Vagina (tissue), 2 donors: ENCODE measurements at regions not wholly inside any gene's neighbourhood (a gene's known extent, or its start where the extent isn't known, plus 50 kb on each side); places are given as distances from the start of the nearest gene placed in this dataset.

Experiments
- DNase-seq, 2 donors: peaks; one replicate each; pipeline ENCODE4 v3.0.0-alpha.2; 2017; ENCODE audit errors: extremely low spot score in 2 of 2
- H3K27ac ChIP-seq: fragments of 200-600 bp; sonication (generic); one replicate; pipeline ENCODE4 v1.5.1; 2019
- H3K27me3 ChIP-seq: fragments of 200-600 bp; sonication (generic); one replicate; pipeline ENCODE4 v1.5.1; 2019
- H3K36me3 ChIP-seq, 2 donors: fragments of 200-600 bp; sonication (generic); one replicate each; pipeline ENCODE4 v1.5.1; 2017 to 2019
- H3K4me1 ChIP-seq: fragments of 200-600 bp; sonication (generic); one replicate; pipeline ENCODE4 v1.5.1; 2019
- H3K4me3 ChIP-seq, 2 donors: fragments of 200-600 bp; sonication (generic); 1 replicate in 1 of 2; 2 replicates in 1 of 2; pipeline ENCODE4 v1.5.1; 2016 to 2019
- H3K9me3 ChIP-seq: fragments of 200-600 bp; sonication (generic); one replicate; pipeline ENCODE4 v1.5.1; 2019
- CTCF ChIP-seq, 3 experiments: fragments of 450-650 bp in 2 of 3; fragments of 200-600 bp in 1 of 3; sonication (generic) in 1 of 3; IDR thresholded peaks; one replicate each; pipeline ENCODE4 v1.5.1; 2017 to 2019; ENCODE audit warnings: antibody characterized with exemption in 3 of 3, mild to moderate bottlenecking in 2 of 3, moderate library complexity in 2 of 3
- POLR2A ChIP-seq, 2 donors: fragments of 450-650 bp; IDR thresholded peaks; one replicate each; pipeline ENCODE4 v1.6.1; 2017; ENCODE audit warnings: antibody characterized with exemption in 2 of 2, mild to moderate bottlenecking in 2 of 2, moderate library complexity in 2 of 2
- POLR2AphosphoS5 ChIP-seq, 2 donors: sonication (generic); formaldehyde crosslinking; IDR thresholded peaks; one replicate each; pipeline ENCODE4 v1.9.0; 2017; ENCODE audit warnings: antibody characterized with exemption in 2 of 2, mild to moderate bottlenecking in 2 of 2, low read depth in 1 of 2; ENCODE audit not compliant: insufficient read depth in 1 of 2
- intact Hi-C: fragments of 100-400 bp; cut with DNase I; formaldehyde crosslinking; loops from one replicate; pipeline ENCODE4 v1.15.1; 2023

GRCh38 chr15:95287720-95288103 is 1042.8 kb upstream of the NR2F2 start:
- Histone ChIP-seq H3K36me3 (no peaks in the 10 kb centered on the region), H3K4me1 (peaks cover 11% of the 10 kb centered on the region), H3K27ac (peak overlapping the region; percentile 55), H3K4me3 (no peak overlapping the region), H3K9me3 (no peaks in the 10 kb centered on the region), H3K27me3 (no peaks in the 10 kb centered on the region)
- intact Hi-C loops = loop anchor here (10.0 kb wide), 1 partner anchor 157 kb away; no protein-coding TSS in a partner anchor
- DNase-seq = no peak
- TF ChIP-seq POLR2AphosphoS5 (IDR thresholded peaks at IDR 0.05; ENCODE audit: insufficient read depth in 1 of 2, low read depth in 1 of 2) = no peak
- no peak for TF ChIP-seq POLR2A (IDR thresholded peaks at IDR 0.05)
- no peak for TF ChIP-seq CTCF (IDR thresholded peaks at IDR 0.05)

- no peaks in the 10 kb centered on the region for H3K9me3 ChIP-seq
- H3K27me3 ChIP-seq = no peaks in the 10 kb centered on the region
- H3K4me3 ChIP-seq = no peak overlapping the region
- intact Hi-C loops = loop anchor here (10.0 kb wide), 1 partner anchor 156 kb away; no protein-coding TSS in a partner anchor
- no peaks in the 10 kb centered on the region for H3K36me3 ChIP-seq
- H3K27ac ChIP-seq = no peak overlapping the region
- TF ChIP-seq POLR2A (IDR thresholded peaks at IDR 0.05) (no peak), POLR2AphosphoS5 (IDR thresholded peaks at IDR 0.05; ENCODE audit: insufficient read depth in 1 of 2, low read depth in 1 of 2) (no peak), CTCF (IDR thresholded peaks at IDR 0.05) (no peak)
- peaks cover 18% of the 10 kb centered on the region for H3K4me1 ChIP-seq
- no peak for DNase-seq
These were observed 1041.9 kb upstream of the NR2F2 start for GRCh38 chr15:95288626-95289025.

- intact Hi-C loops = no loop called here
- H3K9me3 ChIP-seq = no peaks in the 10 kb centered on the region
- H3K27me3 ChIP-seq = no peaks in the 10 kb centered on the region
- TF ChIP-seq POLR2A (IDR thresholded peaks at IDR 0.05) = no peak
- no peak for TF ChIP-seq POLR2AphosphoS5 (IDR thresholded peaks at IDR 0.05; ENCODE audit: insufficient read depth in 1 of 2, low read depth in 1 of 2)
- TF ChIP-seq CTCF (IDR thresholded peaks at IDR 0.05) = no peak
- H3K4me3 ChIP-seq = no peak overlapping the region
- no peak for DNase-seq
- H3K4me1 ChIP-seq = peaks cover 8% of the 10 kb centered on the region
- H3K36me3 ChIP-seq = no peaks in the 10 kb centered on the region
- peak overlapping the region; percentile 30 for H3K27ac ChIP-seq
These were observed 1040.1 kb upstream of the NR2F2 start for GRCh38 chr15:95290176-95290974.

GRCh38 chr15:95291898-95292472 is 1038.5 kb upstream of the NR2F2 start:
- TF ChIP-seq POLR2AphosphoS5 (IDR thresholded peaks at IDR 0.05; ENCODE audit: insufficient read depth in 1 of 2, low read depth in 1 of 2) (no peak), CTCF (IDR thresholded peaks at IDR 0.05) (peak in 2 of 3 experiments; percentile 27 to 57)
- H3K27me3 ChIP-seq = no peaks in the 10 kb centered on the region
- no peak overlapping the region for H3K4me3 ChIP-seq
- no peaks in the 10 kb centered on the region for H3K9me3 ChIP-seq
- intact Hi-C loops = no loop called here
- DNase-seq = no peak
- H3K27ac ChIP-seq = no peak overlapping the region
- H3K4me1 ChIP-seq = peaks cover 15% of the 10 kb centered on the region
- H3K36me3 ChIP-seq = no peaks in the 10 kb centered on the region
